HEK293T (cell line): ENCODE measurements at regions not wholly inside any gene's neighbourhood (a gene's known extent, or its start where the extent isn't known, plus 50 kb on each side); places are given as distances from the start of the nearest gene placed in this dataset.
A peak's percentile ranks its signal among the peaks of the same experiment; 100 is the strongest.

Source experiments
- ARNT ChIP-seq: fragments of 450-650 bp; IDR thresholded peaks from 2 replicates; pipeline ENCODE4 v1.6.1; 2017; ENCODE audit warnings: mild to moderate bottlenecking
- BHLHE40 ChIP-seq: fragments of 450-650 bp; IDR thresholded peaks from 2 replicates; pipeline ENCODE4 v1.6.1; 2016; ENCODE audit warnings: mild to moderate bottlenecking, moderate library complexity, borderline replicate concordance
- ELF4 ChIP-seq: fragments of 450-650 bp; IDR thresholded peaks from 2 replicates; pipeline ENCODE4 v1.6.1; 2017; ENCODE audit warnings: antibody characterized with exemption
- FOXA1 ChIP-seq: fragments of 450-650 bp; IDR thresholded peaks from 2 replicates; pipeline ENCODE4 v1.6.1; 2016; ENCODE audit warnings: mild to moderate bottlenecking
- FOXM1 ChIP-seq: fragments of 450-650 bp; IDR thresholded peaks from 2 replicates; pipeline ENCODE4 v1.6.1; 2017; ENCODE audit warnings: mild to moderate bottlenecking, borderline replicate concordance
- LEF1 ChIP-seq: fragments of 450-650 bp; IDR thresholded peaks from 2 replicates; pipeline ENCODE4 v1.6.1; 2017; ENCODE audit warnings: mild to moderate bottlenecking, borderline replicate concordance
- NFRKB ChIP-seq: fragments of 450-650 bp; IDR thresholded peaks from 2 replicates; pipeline ENCODE4 v1.6.1; 2016; ENCODE audit warnings: mild to moderate bottlenecking, moderate library complexity
- ZNF384 ChIP-seq: fragments of 450-650 bp; IDR thresholded peaks from 2 replicates; pipeline ENCODE4 v1.6.1; 2016

GRCh38 chr13:33543089-33543459 is 257.5 kb upstream of the STARD13 start:
- TF ChIP-seq ELF4 (no peak; the same call in 1 of the 2 replicates), FOXM1 (no peak), BHLHE40 (no peak), FOXA1 (no peak), LEF1 (no peak), ARNT (no peak), NFRKB (peak; percentile 42; the same call in 1 of the 2 replicates), ZNF384 (no peak)
